ENCODE measurements at regions not wholly inside any gene's neighbourhood (a gene's known extent, or its start where the extent isn't known, plus 50 kb on each side); places are given as distances from the start of the nearest gene placed in this dataset.

GRCh38 chr10:64102916-64103315, 581.7 kb downstream of the REEP3 start:
- no peak overlapping the region for H4K5ac ChIP-seq (ENCODE audit: low read length)
- H3K56ac ChIP-seq (ENCODE audit: low read length) = no peak overlapping the region
- WGBS (ENCODE audit: extremely low coverage, insufficient coverage, low lambda C conversion rate) = no CpG with 5 or more reads among the region's 2 CpGs
- H3K79me1 ChIP-seq (ENCODE audit: low read length) = no peaks in the 10 kb centered on the region
- H3K23ac ChIP-seq (ENCODE audit: low read length) = no peak overlapping the region
- H2AK5ac ChIP-seq (ENCODE audit: low read length) = no peak overlapping the region
- H3K4ac ChIP-seq (ENCODE audit: low read depth, low read length) = no peak overlapping the region
- H4K8ac ChIP-seq (ENCODE audit: low read depth, low read length) = no peak overlapping the region
- no peak overlapping the region for H2BK5ac ChIP-seq (ENCODE audit: low read length)
- H3K36me3 ChIP-seq (ENCODE audit: control insufficient read depth, insufficient read depth, low read length) = no peaks in the 10 kb centered on the region
- no peak overlapping the region for H3K18ac ChIP-seq (ENCODE audit: low read length)
- H3K27me3 ChIP-seq (ENCODE audit: insufficient read depth, low read length, poor library complexity) = no peaks in the 10 kb centered on the region
- no peaks in the 10 kb centered on the region for H3K79me2 ChIP-seq (ENCODE audit: control insufficient read depth, insufficient read depth, low read length)
- no peak overlapping the region for H3K27ac ChIP-seq (ENCODE audit: low read depth, low read length)
- no peak overlapping the region for H3K4me2 ChIP-seq (ENCODE audit: low read length)
- DNase-seq = no peak
- no peak overlapping the region for H2BK120ac ChIP-seq (ENCODE audit: low read depth, low read length)
- no peak overlapping the region for H3K9ac ChIP-seq (ENCODE audit: low read length)
- no peak overlapping the region for H2BK15ac ChIP-seq (replicated peaks; ENCODE audit: low read depth)
- no peak overlapping the region for H3K4me3 ChIP-seq (ENCODE audit: low read length)
- H3K4me1 ChIP-seq (ENCODE audit: control insufficient read depth, low read depth, low read length) = no peaks in the 10 kb centered on the region

GRCh38 chr10:64103750-64104470, 582.7 kb downstream of the REEP3 start:
- Histone ChIP-seq H3K56ac (ENCODE audit: low read length) (no peak overlapping the region), H3K36me3 (ENCODE audit: control insufficient read depth, insufficient read depth, low read length) (no peaks in the 10 kb centered on the region), H2AK5ac (ENCODE audit: low read length) (no peak overlapping the region), H3K4me1 (ENCODE audit: control insufficient read depth, low read depth, low read length) (no peaks in the 10 kb centered on the region), H2BK15ac (replicated peaks; ENCODE audit: low read depth) (no peak overlapping the region), H4K5ac (ENCODE audit: low read length) (no peak overlapping the region), H3K79me1 (ENCODE audit: low read length) (no peaks in the 10 kb centered on the region), H2BK120ac (ENCODE audit: low read depth, low read length) (no peak overlapping the region), H3K27me3 (ENCODE audit: insufficient read depth, low read length, poor library complexity) (no peaks in the 10 kb centered on the region), H3K18ac (ENCODE audit: low read length) (no peak overlapping the region), H4K8ac (ENCODE audit: low read depth, low read length) (no peak overlapping the region), H3K4me2 (ENCODE audit: low read length) (no peak overlapping the region), H3K9ac (ENCODE audit: low read length) (no peak overlapping the region), H3K23ac (ENCODE audit: low read length) (no peak overlapping the region), H2BK5ac (ENCODE audit: low read length) (no peak overlapping the region), H3K27ac (ENCODE audit: low read depth, low read length) (no peak overlapping the region), H3K4me3 (ENCODE audit: low read length) (no peak overlapping the region), H3K4ac (ENCODE audit: low read depth, low read length) (no peak overlapping the region), H3K79me2 (ENCODE audit: control insufficient read depth, insufficient read depth, low read length) (no peaks in the 10 kb centered on the region)
- WGBS (ENCODE audit: extremely low coverage, insufficient coverage, low lambda C conversion rate) = no CpG with 5 or more reads among the region's 6 CpGs
- no peak for DNase-seq

GRCh38 chr10:64109926-64110495, 588.8 kb downstream of the REEP3 start:
- Histone ChIP-seq H2AK5ac (ENCODE audit: low read length) (no peak overlapping the region), H3K56ac (ENCODE audit: low read length) (no peak overlapping the region), H4K8ac (ENCODE audit: low read depth, low read length) (no peak overlapping the region), H3K79me1 (ENCODE audit: low read length) (no peaks in the 10 kb centered on the region), H3K4me2 (ENCODE audit: low read length) (no peak overlapping the region), H4K5ac (ENCODE audit: low read length) (no peak overlapping the region), H3K4ac (ENCODE audit: low read depth, low read length) (no peak overlapping the region), H3K27me3 (ENCODE audit: insufficient read depth, low read length, poor library complexity) (no peaks in the 10 kb centered on the region), H2BK120ac (ENCODE audit: low read depth, low read length) (no peak overlapping the region), H3K4me1 (ENCODE audit: control insufficient read depth, low read depth, low read length) (peaks cover 9% of the 10 kb centered on the region), H3K79me2 (ENCODE audit: control insufficient read depth, insufficient read depth, low read length) (no peaks in the 10 kb centered on the region), H2BK5ac (ENCODE audit: low read length) (no peak overlapping the region), H3K4me3 (ENCODE audit: low read length) (no peak overlapping the region), H3K27ac (ENCODE audit: low read depth, low read length) (no peak overlapping the region), H2BK15ac (replicated peaks; ENCODE audit: low read depth) (no peak overlapping the region), H3K9ac (ENCODE audit: low read length) (no peak overlapping the region), H3K36me3 (ENCODE audit: control insufficient read depth, insufficient read depth, low read length) (no peaks in the 10 kb centered on the region), H3K23ac (ENCODE audit: low read length) (no peak overlapping the region), H3K18ac (ENCODE audit: low read length) (no peak overlapping the region)
- no peak for DNase-seq
- WGBS (ENCODE audit: extremely low coverage, insufficient coverage, low lambda C conversion rate) = no CpG with 5 or more reads among the region's 1 CpG

- H3K27ac ChIP-seq (ENCODE audit: low read depth, low read length) = no peak overlapping the region
- WGBS (ENCODE audit: extremely low coverage, insufficient coverage, low lambda C conversion rate) = no CpG with 5 or more reads among the region's 2 CpGs
Observed at GRCh38 chr10:64112701-64113355, 591.6 kb downstream of the REEP3 start.

GRCh38 chr10:64113375-64113774, 592.2 kb downstream of the REEP3 start:
- H3K56ac ChIP-seq (ENCODE audit: low read length) = peak overlapping the region; percentile 18
- DNase-seq = no peak
- no peak overlapping the region for H3K4me3 ChIP-seq (ENCODE audit: low read length)
- H3K18ac ChIP-seq (ENCODE audit: low read length) = no peak overlapping the region
- no peak overlapping the region for H3K4me2 ChIP-seq (ENCODE audit: low read length)
- H3K4me1 ChIP-seq (ENCODE audit: control insufficient read depth, low read depth, low read length) = peaks cover 9% of the 10 kb centered on the region
- H3K9ac ChIP-seq (ENCODE audit: low read length) = no peak overlapping the region
- H4K8ac ChIP-seq (ENCODE audit: low read depth, low read length) = no peak overlapping the region
- H2BK5ac ChIP-seq (ENCODE audit: low read length) = peak overlapping the region; percentile 78
- H3K27ac ChIP-seq (ENCODE audit: low read depth, low read length) = peak overlapping the region; percentile 55
- no peak overlapping the region for H4K5ac ChIP-seq (ENCODE audit: low read length)
- H2BK120ac ChIP-seq (ENCODE audit: low read depth, low read length) = no peak overlapping the region
- H3K23ac ChIP-seq (ENCODE audit: low read length) = no peak overlapping the region
- no peaks in the 10 kb centered on the region for H3K27me3 ChIP-seq (ENCODE audit: insufficient read depth, low read length, poor library complexity)
- H3K36me3 ChIP-seq (ENCODE audit: control insufficient read depth, insufficient read depth, low read length) = no peaks in the 10 kb centered on the region
- no peak overlapping the region for H2AK5ac ChIP-seq (ENCODE audit: low read length)
- no peaks in the 10 kb centered on the region for H3K79me1 ChIP-seq (ENCODE audit: low read length)
- no peaks in the 10 kb centered on the region for H3K79me2 ChIP-seq (ENCODE audit: control insufficient read depth, insufficient read depth, low read length)
- H2BK15ac ChIP-seq (replicated peaks; ENCODE audit: low read depth) = peak overlapping the region; percentile 74
- H3K4ac ChIP-seq (ENCODE audit: low read depth, low read length) = no peak overlapping the region
- WGBS (ENCODE audit: extremely low coverage, insufficient coverage, low lambda C conversion rate) = no CpG with 5 or more reads among the region's 6 CpGs

More at GRCh38 chr10:64112701-64113355, 591.6 kb downstream of the REEP3 start:
- Histone ChIP-seq H2BK15ac (replicated peaks; ENCODE audit: low read depth) (peak overlapping the region; percentile 74), H4K5ac (ENCODE audit: low read length) (no peak overlapping the region), H3K79me2 (ENCODE audit: control insufficient read depth, insufficient read depth, low read length) (no peaks in the 10 kb centered on the region), H3K56ac (ENCODE audit: low read length) (peak overlapping the region; percentile 39), H3K27me3 (ENCODE audit: insufficient read depth, low read length, poor library complexity) (no peaks in the 10 kb centered on the region), H3K4me1 (ENCODE audit: control insufficient read depth, low read depth, low read length) (peaks cover 9% of the 10 kb centered on the region), H3K4me3 (ENCODE audit: low read length) (no peak overlapping the region), H4K8ac (ENCODE audit: low read depth, low read length) (no peak overlapping the region), H3K4ac (ENCODE audit: low read depth, low read length) (no peak overlapping the region), H2AK5ac (ENCODE audit: low read length) (no peak overlapping the region), H3K23ac (ENCODE audit: low read length) (no peak overlapping the region), H2BK5ac (ENCODE audit: low read length) (no peak overlapping the region), H2BK120ac (ENCODE audit: low read depth, low read length) (no peak overlapping the region), H3K79me1 (ENCODE audit: low read length) (no peaks in the 10 kb centered on the region), H3K18ac (ENCODE audit: low read length) (peak overlapping the region; percentile 99), H3K9ac (ENCODE audit: low read length) (no peak overlapping the region), H3K4me2 (ENCODE audit: low read length) (no peak overlapping the region), H3K36me3 (ENCODE audit: control insufficient read depth, insufficient read depth, low read length) (no peaks in the 10 kb centered on the region)
- no peak for DNase-seq

Measured in mesendoderm (in vitro differentiated cells).